Keratinocyte (primary cell): ENCODE measurements at regions not wholly inside any gene's neighbourhood (a gene's known extent, or its start where the extent isn't known, plus 50 kb on each side); places are given as distances from the start of the nearest gene placed in this dataset.

Experiments used
- CTCF ChIP-seq, 3 experiments: IDR thresholded peaks in 1 of 3; conservative IDR thresholded peaks in 1 of 3; optimal IDR thresholded peaks in 1 of 3; 2 replicates in 2 of 3; 3 replicates in 1 of 3; pipeline versions ENCODE3 to v1.5.1; 2011; ENCODE audit warnings: low read length in 3 of 3, mild to moderate bottlenecking in 3 of 3, moderate library complexity in 2 of 3, control low read depth in 1 of 3, inconsistent platforms in 1 of 3; ENCODE audit not compliant: insufficient read depth in 2 of 3; ENCODE audit errors: extremely low read depth in 1 of 3
- EZH2 ChIP-seq: IDR thresholded peaks from one replicate; pipeline ENCODE4 v1.6.1; 2012; ENCODE audit warnings: inconsistent platforms, mild to moderate bottlenecking, low read length, moderate library complexity

GRCh38 chr12:95408201-95408600 is 65.8 kb upstream of the METAP2 start:
- TF ChIP-seq CTCF (optimal IDR thresholded peaks at IDR 0.05 in 1 of 3, IDR thresholded peaks at IDR 0.05 in 1 of 3, conservative IDR thresholded peaks at IDR 0.05 in 1 of 3; ENCODE audit: extremely low read depth in 1 of 3, insufficient read depth in 2 of 3, low read length in 3 of 3) (no peak), EZH2 (no peak)
